Common myeloid progenitor, CD34-positive (primary cell): ENCODE measurements at regions not wholly inside any gene's neighbourhood (a gene's known extent, or its start where the extent isn't known, plus 50 kb on each side); places are given as distances from the start of the nearest gene placed in this dataset.
A peak's percentile ranks its signal among the peaks of the same experiment; 100 is the strongest.
"Not testable (repeated sequence)": the region's sequence is repeated elsewhere in the genome, so short reads cannot be mapped to it uniquely, and the experiment has no call there.

Experiments
- CTCF ChIA-PET: fragments of 350-600 bp; sonication (Branson Sonifier 250); formaldehyde crosslinking; loops from one replicate; lab custom pipeline; 2021; ENCODE audit warnings: antibody characterized with exemption; lab: Charles Lee
- POLR2A ChIA-PET: fragments of 350-600 bp; sonication (Branson Sonifier 250); formaldehyde crosslinking; loops from one replicate; lab custom pipeline; 2021; ENCODE audit warnings: antibody characterized with exemption; lab: Charles Lee
- DNase-seq, 3 donors: peaks; one replicate each; pipeline versions ENCODE4 v3.0.0 to v3.0.0-alpha.2; 2013
- H3K27ac ChIP-seq, 2 experiments: 1 replicate in 1 of 2; 2 replicates in 1 of 2; pipeline ENCODE4 v1.7.0; 2013; ENCODE audit warnings: inconsistent platforms in 2 of 2, low read length in 2 of 2, mild to moderate bottlenecking in 2 of 2, low read depth in 1 of 2, moderate library complexity in 1 of 2; ENCODE audit not compliant: severe bottlenecking in 2 of 2, insufficient read depth in 1 of 2, poor library complexity in 1 of 2
- H3K27me3 ChIP-seq, 5 experiments: replicated peaks in 2 of 5; 1 replicate in 3 of 5; 2 replicates in 2 of 5; pipeline versions ENCODE4 v1.6.1 to v1.7.0; 2013; ENCODE audit warnings: low read length in 4 of 5, mild to moderate bottlenecking in 2 of 5, moderate library complexity in 2 of 5, inconsistent platforms in 1 of 5; ENCODE audit not compliant: insufficient read depth in 5 of 5, control insufficient read depth in 4 of 5
- H3K36me3 ChIP-seq, 4 experiments: 1 replicate in 2 of 4; 2 replicates in 2 of 4; pipeline versions ENCODE4 v1.6.1 to v1.7.0; 2013; ENCODE audit warnings: low read length in 3 of 4, control low read depth in 1 of 4, mild to moderate bottlenecking in 1 of 4; ENCODE audit not compliant: control insufficient read depth in 4 of 4, insufficient read depth in 4 of 4
- H3K4me1 ChIP-seq, 4 experiments: 1 replicate in 3 of 4; 2 replicates in 1 of 4; pipeline versions ENCODE4 v1.6.1 to v1.7.1; 2013; ENCODE audit warnings: low read length in 3 of 4, mild to moderate bottlenecking in 3 of 4, control low read depth in 1 of 4, inconsistent platforms in 1 of 4, moderate library complexity in 1 of 4; ENCODE audit not compliant: control insufficient read depth in 4 of 4, insufficient read depth in 4 of 4; ENCODE audit errors: control extremely low read depth in 1 of 4
- H3K4me3 ChIP-seq, 7 experiments: 1 replicate in 4 of 7; 2 replicates in 3 of 7; pipeline versions ENCODE4 v1.5.1 to v1.7.0; 2013; ENCODE audit warnings: mild to moderate bottlenecking in 7 of 7, low read length in 6 of 7, moderate library complexity in 6 of 7, inconsistent platforms in 2 of 7, low read depth in 2 of 7, control low read depth in 1 of 7; ENCODE audit not compliant: insufficient read depth in 4 of 7, control insufficient read depth in 1 of 7; ENCODE audit errors: extremely low read depth in 1 of 7
- H3K9me3 ChIP-seq, 5 experiments: 1 replicate in 4 of 5; 2 replicates in 1 of 5; pipeline versions ENCODE4 v1.6.1 to v1.7.1; 2013; ENCODE audit warnings: low read length in 4 of 5, mild to moderate bottlenecking in 2 of 5, inconsistent platforms in 1 of 5, low read depth in 1 of 5, moderate library complexity in 1 of 5; ENCODE audit not compliant: control insufficient read depth in 4 of 5, insufficient read depth in 2 of 5; ENCODE audit errors: control extremely low read depth in 1 of 5
- WGBS: methylation state at CpG from one replicate; pipeline ENCODE4 v1.1.5; 2013; ENCODE audit not compliant: insufficient coverage; 5-methylcytosine and 5-hydroxymethylcytosine counted together

GRCh38 chr6:51121380-51121976, 302.8 kb downstream of the TFAP2B start:
- POLR2A ChIA-PET, H3K9me3 ChIP-seq, H3K27me3 ChIP-seq, DNase-seq, H3K36me3 ChIP-seq, CTCF ChIA-PET, H3K4me3 ChIP-seq, H3K4me1 ChIP-seq, H3K27ac ChIP-seq: not testable (repeated sequence)
- 99% methylated on average over 19 of the region's 22 CpGs for WGBS

- no peaks in the 10 kb centered on the region for H3K27me3 ChIP-seq
- H3K4me1 ChIP-seq, result no peaks in the 10 kb centered on the region
- no peak overlapping the region for H3K4me3 ChIP-seq
- CTCF ChIA-PET, result no interaction called here
- H3K27ac ChIP-seq, result no peak overlapping the region
- DNase-seq, result no peak
- H3K36me3 ChIP-seq, result no peaks in the 10 kb centered on the region
- POLR2A ChIA-PET, result no interaction called here
- H3K9me3 ChIP-seq, result no peaks in the 10 kb centered on the region
Measured at GRCh38 chr6:51129043-51129442, 310.4 kb downstream of the TFAP2B start.

GRCh38 chr6:51137777-51138176, 319.1 kb downstream of the TFAP2B start:
- ChIA-PET CTCF (no interaction called here), POLR2A (no interaction called here)
- H3K27ac ChIP-seq, result no peak overlapping the region
- peaks cover 0 to 7% (median 0%) of the 10 kb centered on the region in 5 experiments for H3K9me3 ChIP-seq
- H3K4me1 ChIP-seq, result peaks cover 0 to 2% (median 0%) of the 10 kb centered on the region in 4 experiments
- H3K4me3 ChIP-seq, result no peak overlapping the region
- DNase-seq, result no peak
- no peaks in the 10 kb centered on the region for H3K27me3 ChIP-seq
- H3K36me3 ChIP-seq, result no peaks in the 10 kb centered on the region

- Histone ChIP-seq H3K4me1 (peaks cover 0 to 2% (median 0%) of the 10 kb centered on the region in 4 experiments), H3K36me3 (no peaks in the 10 kb centered on the region), H3K27me3 (no peaks in the 10 kb centered on the region), H3K27ac (no peak overlapping the region), H3K9me3 (peaks cover 0 to 7% (median 0%) of the 10 kb centered on the region in 5 experiments), H3K4me3 (no peak overlapping the region)
- 68% methylated on average over 3 of the region's 3 CpGs for WGBS
- POLR2A ChIA-PET, result interaction anchor here (0.6 kb wide), 1 partner anchor 771 kb away, joined by 3 read pairs; no protein-coding TSS in a partner anchor
- CTCF ChIA-PET, result interaction anchor here (1.1 kb wide), 1 partner anchor 21 kb away, joined by 3 read pairs; no protein-coding TSS in a partner anchor
- DNase-seq, result peak; percentile 4 to 84 (median 51)
Measured at GRCh38 chr6:51139950-51140385, 321.3 kb downstream of the TFAP2B start.

GRCh38 chr6:51141080-51141479, 322.4 kb downstream of the TFAP2B start:
- Histone ChIP-seq H3K4me3 (no peak overlapping the region), H3K9me3 (peaks cover 0 to 5% (median 0%) of the 10 kb centered on the region in 5 experiments), H3K27ac (no peak overlapping the region), H3K4me1 (peaks cover 0 to 2% (median 0%) of the 10 kb centered on the region in 4 experiments), H3K27me3 (no peaks in the 10 kb centered on the region), H3K36me3 (no peaks in the 10 kb centered on the region)
- WGBS, result 100% methylated on average over 1 of the region's 2 CpGs
- peak in 2 of 3 donors; percentile 11 to 53 for DNase-seq
- ChIA-PET CTCF (no interaction called here), POLR2A (no interaction called here)

GRCh38 chr6:51147756-51148155, 329.1 kb downstream of the TFAP2B start:
- Histone ChIP-seq H3K4me1 (no peaks in the 10 kb centered on the region), H3K36me3 (no peaks in the 10 kb centered on the region), H3K9me3 (no peaks in the 10 kb centered on the region), H3K4me3 (no peak overlapping the region), H3K27ac (no peak overlapping the region), H3K27me3 (peaks cover 0 to 3% (median 0%) of the 10 kb centered on the region in 5 experiments)
- DNase-seq, result no peak
- WGBS, result 100% methylated on average over 1 of the region's 3 CpGs
- ChIA-PET POLR2A (no interaction called here), CTCF (interaction anchor here (1.1 kb wide), 1 partner anchor 19 kb away, joined by 3 read pairs; no protein-coding TSS in a partner anchor)

- CTCF ChIA-PET, result no interaction called here
- no peak for DNase-seq
- POLR2A ChIA-PET, result no interaction called here
- WGBS, result 100% methylated on average over 3 of the region's 3 CpGs
- Histone ChIP-seq H3K4me3 (no peak overlapping the region), H3K4me1 (no peaks in the 10 kb centered on the region), H3K36me3 (no peaks in the 10 kb centered on the region), H3K9me3 (no peaks in the 10 kb centered on the region), H3K27me3 (peaks cover 0 to 3% (median 0%) of the 10 kb centered on the region in 5 experiments), H3K27ac (no peak overlapping the region)
Measured at GRCh38 chr6:51152594-51152993, 333.9 kb downstream of the TFAP2B start.
